DMS53 treated with DMSO at 0.1 percent for 48 hours (cell line): ENCODE measurements at regions not wholly inside any gene's neighbourhood (a gene's known extent, or its start where the extent isn't known, plus 50 kb on each side); places are given as distances from the start of the nearest gene placed in this dataset.

ENCODE experiments used
- DNase-seq: peaks from one replicate; lab custom pipeline; 2025; ENCODE audit not compliant: unreplicated experiment; lab: John Stamatoyannopoulos, UW

GRCh38 chr14:53896726-53897125 is 59.9 kb downstream of the BMP4 start:
- DNase-seq: no peak

- DNase-seq: no peak
These were observed 62.2 kb downstream of the BMP4 start for GRCh38 chr14:53894456-53894855.

- no peak for DNase-seq
These were observed 63.3 kb downstream of the BMP4 start for GRCh38 chr14:53893374-53893773.

GRCh38 chr14:53890611-53891101 is 66.0 kb downstream of the BMP4 start:
- DNase-seq: no peak

GRCh38 chr14:53888535-53889386 is 67.9 kb downstream of the BMP4 start:
- DNase-seq: peak; percentile 60

GRCh38 chr14:53885136-53885640 is 71.4 kb downstream of the BMP4 start:
- no peak for DNase-seq

GRCh38 chr14:53884601-53885000 is 72.0 kb downstream of the BMP4 start:
- DNase-seq: no peak

GRCh38 chr14:53883739-53884138 is 72.9 kb downstream of the BMP4 start:
- no peak for DNase-seq

GRCh38 chr14:53882684-53883083 is 73.9 kb downstream of the BMP4 start:
- no peak for DNase-seq

- no peak for DNase-seq
These were observed 74.7 kb downstream of the BMP4 start for GRCh38 chr14:53881921-53882320.

- no peak for DNase-seq
These were observed 75.3 kb downstream of the BMP4 start for GRCh38 chr14:53881161-53881871.

GRCh38 chr14:53880761-53881160 is 75.9 kb downstream of the BMP4 start:
- DNase-seq: no peak

GRCh38 chr14:53879747-53880146 is 76.9 kb downstream of the BMP4 start:
- DNase-seq: no peak

- no peak for DNase-seq
These were observed 77.5 kb downstream of the BMP4 start for GRCh38 chr14:53879022-53879686.

- no peak for DNase-seq
These were observed 81.2 kb downstream of the BMP4 start for GRCh38 chr14:53875324-53875897.

- DNase-seq: no peak
These were observed 81.9 kb downstream of the BMP4 start for GRCh38 chr14:53874704-53875103.

- no peak for DNase-seq
These were observed 83.9 kb downstream of the BMP4 start for GRCh38 chr14:53872681-53873089.

GRCh38 chr14:53871951-53872350 is 84.7 kb downstream of the BMP4 start:
- DNase-seq: no peak

- DNase-seq: no peak
These were observed 85.6 kb downstream of the BMP4 start for GRCh38 chr14:53871011-53871410.

GRCh38 chr14:53865711-53866110 is 90.9 kb downstream of the BMP4 start:
- DNase-seq: no peak

- DNase-seq: no peak
These were observed 94.8 kb downstream of the BMP4 start for GRCh38 chr14:53861781-53862180.
